ENCODE measurements at regions not wholly inside any gene's neighbourhood (a gene's known extent, or its start where the extent isn't known, plus 50 kb on each side); places are given as distances from the start of the nearest gene placed in this dataset.

DNA sequence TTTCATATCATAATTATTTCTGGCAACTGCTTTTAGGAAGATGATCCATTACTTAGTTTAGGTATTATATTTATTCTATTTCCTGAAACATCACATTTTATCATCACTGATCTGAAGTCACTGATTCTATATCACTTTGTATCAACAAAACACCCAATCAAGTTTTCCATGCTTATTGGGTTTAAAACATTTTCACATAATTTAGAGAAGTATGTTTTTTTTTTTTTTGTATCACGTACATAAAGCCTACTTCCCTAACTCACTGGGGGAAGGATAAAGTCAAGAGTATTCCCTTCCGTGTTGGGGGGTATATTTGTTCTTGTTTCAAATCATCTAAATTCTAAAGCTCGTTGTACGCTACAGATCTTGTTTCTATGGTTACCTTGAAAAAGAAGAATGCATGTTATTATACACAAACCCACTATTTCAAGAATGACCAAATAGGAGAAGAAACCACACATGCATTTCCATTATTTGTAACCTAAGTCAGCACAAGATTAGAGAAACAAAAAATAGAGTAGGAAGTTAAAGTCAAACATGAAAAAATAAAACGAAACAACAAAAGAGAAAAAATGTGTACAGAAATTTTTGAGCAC lies 637.2 kb upstream of the MIR17HG start:
- no peaks in the 10 kb centered on the region for H3K27me3 ChIP-seq
- no peak overlapping the region for H3K27ac ChIP-seq
- 82 to 84% methylated on average over 5 of the region's 5 CpGs for WGBS, 2 donors
- no peaks in the 10 kb centered on the region for H3K36me3 ChIP-seq
- no peaks in the 10 kb centered on the region for H3K9me3 ChIP-seq
- TF ChIP-seq, protein P1, sequence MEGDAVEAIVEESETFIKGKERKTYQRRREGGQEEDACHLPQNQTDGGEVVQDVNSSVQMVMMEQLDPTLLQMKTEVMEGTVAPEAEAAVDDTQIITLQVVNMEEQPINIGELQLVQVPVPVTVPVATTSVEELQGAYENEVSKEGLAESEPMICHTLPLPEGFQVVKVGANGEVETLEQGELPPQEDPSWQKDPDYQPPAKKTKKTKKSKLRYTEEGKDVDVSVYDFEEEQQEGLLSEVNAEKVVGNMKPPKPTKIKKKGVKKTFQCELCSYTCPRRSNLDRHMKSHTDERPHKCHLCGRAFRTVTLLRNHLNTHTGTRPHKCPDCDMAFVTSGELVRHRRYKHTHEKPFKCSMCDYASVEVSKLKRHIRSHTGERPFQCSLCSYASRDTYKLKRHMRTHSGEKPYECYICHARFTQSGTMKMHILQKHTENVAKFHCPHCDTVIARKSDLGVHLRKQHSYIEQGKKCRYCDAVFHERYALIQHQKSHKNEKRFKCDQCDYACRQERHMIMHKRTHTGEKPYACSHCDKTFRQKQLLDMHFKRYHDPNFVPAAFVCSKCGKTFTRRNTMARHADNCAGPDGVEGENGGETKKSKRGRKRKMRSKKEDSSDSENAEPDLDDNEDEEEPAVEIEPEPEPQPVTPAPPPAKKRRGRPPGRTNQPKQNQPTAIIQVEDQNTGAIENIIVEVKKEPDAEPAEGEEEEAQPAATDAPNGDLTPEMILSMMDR (IDR thresholded peaks at IDR 0.05) = no peak
- no peak overlapping the region for H3K4me3 ChIP-seq (replicated peaks in 1 of 3)
- intact Hi-C loops (cut with DNase I) = no loop called here
- DNase-seq = no peak
- peaks cover 0 to 7% of the 10 kb centered on the region in 2 donors for H3K4me1 ChIP-seq

DNA sequence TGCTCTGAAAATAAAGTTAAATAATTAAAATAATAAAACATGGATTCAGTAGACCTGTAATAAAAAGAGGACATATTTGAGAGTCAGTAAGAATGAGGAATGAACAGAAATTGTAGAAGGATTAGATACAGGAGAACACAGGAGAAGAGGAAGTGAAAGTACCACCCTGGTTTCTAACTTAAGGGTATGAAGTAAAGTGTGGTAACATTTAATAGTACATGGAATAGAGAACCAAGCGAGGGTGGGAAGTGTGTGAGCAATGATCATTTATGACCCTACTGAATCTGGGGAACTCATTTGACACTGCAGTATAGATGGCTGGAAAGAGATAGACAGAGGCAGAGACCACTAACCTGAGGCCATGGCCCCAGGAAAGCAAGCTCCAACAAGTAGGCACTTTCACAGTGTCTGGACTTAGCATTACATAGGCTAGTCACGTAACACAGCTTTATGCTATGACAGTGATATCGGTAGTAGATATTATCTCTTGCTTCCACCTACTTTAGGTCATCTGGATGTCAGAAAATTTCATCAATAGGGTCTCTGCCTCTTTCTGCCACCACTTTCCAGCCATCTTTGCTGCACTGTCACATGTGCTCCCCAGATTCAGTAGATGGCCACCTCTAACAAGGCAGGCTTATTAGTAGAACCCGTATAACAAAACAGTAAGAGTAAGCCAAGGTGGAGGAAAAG lies 633.9 kb upstream of the MIR17HG start:
- intact Hi-C loops (cut with DNase I) = no loop called here
- H3K27ac ChIP-seq = no peak overlapping the region
- 88 to 93% methylated on average over 4 of the region's 4 CpGs for WGBS, 2 donors
- no peaks in the 10 kb centered on the region for H3K9me3 ChIP-seq
- H3K4me1 ChIP-seq = peaks cover 0 to 7% of the 10 kb centered on the region in 2 donors
- no peaks in the 10 kb centered on the region for H3K27me3 ChIP-seq
- no peak for DNase-seq
- H3K4me3 ChIP-seq (replicated peaks in 1 of 3) = no peak overlapping the region
- no peaks in the 10 kb centered on the region for H3K36me3 ChIP-seq
- no peak for TF ChIP-seq POLR2A (IDR thresholded peaks at IDR 0.05)
- TF ChIP-seq, protein P1 (IDR thresholded peaks at IDR 0.05) = no peak

DNA sequence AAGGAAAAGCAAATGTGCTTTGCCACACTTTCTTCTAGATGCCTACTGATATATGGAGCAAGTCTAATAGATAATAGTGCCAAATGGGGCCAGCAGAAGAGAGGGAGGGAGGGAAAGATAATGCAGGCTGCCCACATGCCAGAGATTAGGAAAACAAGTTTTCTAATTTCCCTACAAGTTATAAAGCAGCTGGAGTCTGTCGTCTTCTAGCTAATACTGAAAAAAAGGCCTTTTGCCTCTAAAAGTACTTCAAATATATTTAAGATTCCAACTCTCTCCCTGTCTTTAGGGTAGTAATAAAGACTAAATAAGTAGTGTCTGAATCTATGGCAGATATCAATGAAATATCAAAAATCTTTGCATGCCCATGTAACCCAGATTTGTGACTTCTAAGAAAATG lies 632.0 kb upstream of the MIR17HG start:
- TF ChIP-seq POLR2A (IDR thresholded peaks at IDR 0.05) = no peak
- TF ChIP-seq, protein P1 (IDR thresholded peaks at IDR 0.05) = no peak
- Histone ChIP-seq H3K4me3 (replicated peaks in 1 of 3) (no peak overlapping the region), H3K27ac (no peak overlapping the region), H3K27me3 (no peaks in the 10 kb centered on the region), H3K9me3 (no peaks in the 10 kb centered on the region), H3K36me3 (no peaks in the 10 kb centered on the region), H3K4me1 (peaks cover 0 to 7% of the 10 kb centered on the region in 2 donors)
- 89 to 92% methylated on average over 1 of the region's 1 CpG for WGBS, 2 donors
- no peak for DNase-seq
- intact Hi-C loops (cut with DNase I) = no loop called here

DNA sequence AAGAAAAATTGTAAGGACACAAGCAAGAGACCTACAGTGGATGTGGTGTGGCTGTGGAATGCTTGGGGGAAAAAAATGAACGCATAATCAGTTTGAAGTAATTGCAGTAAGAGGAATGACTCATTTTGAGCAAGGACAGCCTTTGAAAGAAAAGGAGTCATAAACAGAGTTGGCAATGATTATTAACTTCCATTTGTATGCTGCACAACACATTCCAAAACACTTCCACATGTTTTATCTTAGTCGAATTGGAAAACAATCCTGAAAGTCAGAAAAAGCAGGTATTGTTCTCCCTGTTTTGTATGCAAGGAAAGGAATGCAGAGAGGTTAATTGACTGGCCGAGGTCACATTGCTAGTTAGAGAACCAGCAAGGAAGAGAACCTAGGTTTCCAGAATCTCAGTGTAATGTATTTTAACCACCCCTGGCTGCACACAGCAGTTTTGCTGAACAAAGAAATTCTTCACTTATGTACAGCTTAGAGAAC lies 630.0 kb upstream of the MIR17HG start:
- H3K9me3 ChIP-seq = no peaks in the 10 kb centered on the region
- H3K27me3 ChIP-seq = no peaks in the 10 kb centered on the region
- H3K4me1 ChIP-seq = peaks cover 0 to 7% of the 10 kb centered on the region in 2 donors
- H3K4me3 ChIP-seq (replicated peaks in 1 of 3) = no peak overlapping the region
- no peak overlapping the region for H3K27ac ChIP-seq
- intact Hi-C loops (cut with DNase I) = no loop called here
- no peak for DNase-seq
- no peaks in the 10 kb centered on the region for H3K36me3 ChIP-seq
- WGBS, 2 donors = 28 to 32% methylated on average over 3 of the region's 3 CpGs
- TF ChIP-seq POLR2A (IDR thresholded peaks at IDR 0.05) = no peak
- TF ChIP-seq, protein P1 (IDR thresholded peaks at IDR 0.05) = no peak

DNA sequence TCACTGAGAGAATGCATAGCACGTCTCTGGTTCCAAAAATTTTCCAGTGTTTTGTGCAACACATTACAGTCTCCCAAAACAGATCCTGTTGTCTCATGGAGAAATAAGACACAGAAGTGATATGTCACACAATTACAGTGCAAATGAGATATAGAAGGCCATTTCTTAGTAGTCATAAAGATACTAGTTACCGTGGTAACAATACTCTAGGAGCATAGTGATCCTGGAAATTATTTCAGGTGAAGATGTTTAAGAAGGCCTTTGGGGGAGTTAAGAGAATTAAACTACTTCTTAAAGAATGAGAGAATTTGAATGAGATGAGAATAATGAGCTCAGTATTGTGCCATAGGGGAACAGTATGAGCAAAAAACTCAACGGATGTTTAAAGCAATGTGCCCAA lies 628.0 kb upstream of the MIR17HG start:
- H3K27ac ChIP-seq = no peak overlapping the region
- no peaks in the 10 kb centered on the region for H3K36me3 ChIP-seq
- DNase-seq = no peak
- no peaks in the 10 kb centered on the region for H3K27me3 ChIP-seq
- H3K9me3 ChIP-seq = no peaks in the 10 kb centered on the region
- TF ChIP-seq, protein P1 (IDR thresholded peaks at IDR 0.05) = no peak
- TF ChIP-seq POLR2A (IDR thresholded peaks at IDR 0.05) = no peak
- H3K4me1 ChIP-seq = peaks cover 0 to under 1% of the 10 kb centered on the region in 2 donors
- H3K4me3 ChIP-seq (replicated peaks in 1 of 3) = no peak overlapping the region
- 85 to 93% methylated on average over 3 of the region's 3 CpGs for WGBS, 2 donors
- intact Hi-C loops (cut with DNase I) = no loop called here

All from thyroid gland (tissue), 4 donors.